ENCODE measurements at regions not wholly inside any gene's neighbourhood (a gene's known extent, or its start where the extent isn't known, plus 50 kb on each side); places are given as distances from the start of the nearest gene placed in this dataset.

- DNase-seq (ENCODE audit: insufficient read length, low spot score) (no peak), FAIRE-seq (no peak)
- TF ChIP-seq CTCF (IDR thresholded peaks at IDR 0.05; ENCODE audit: insufficient read depth, missing control alignments): no peak
Measured at GRCh38 chr9:119803679-119804078, 434.4 kb upstream of the BRINP1 start.

GRCh38 chr9:119802621-119803020, 433.4 kb upstream of the BRINP1 start:
- no peak for TF ChIP-seq CTCF (IDR thresholded peaks at IDR 0.05; ENCODE audit: insufficient read depth, missing control alignments)
- FAIRE-seq: no peak
- DNase-seq (ENCODE audit: insufficient read length, low spot score): no peak

- no peak for FAIRE-seq
- TF ChIP-seq CTCF (IDR thresholded peaks at IDR 0.05; ENCODE audit: insufficient read depth, missing control alignments): no peak
Measured at GRCh38 chr9:119802133-119802532, 432.9 kb upstream of the BRINP1 start.

GRCh38 chr9:119801311-119801710, 432.1 kb upstream of the BRINP1 start:
- DNase-seq (ENCODE audit: insufficient read length, low spot score) (no peak), FAIRE-seq (no peak)
- no peak for TF ChIP-seq CTCF (IDR thresholded peaks at IDR 0.05; ENCODE audit: insufficient read depth, missing control alignments)

More at GRCh38 chr9:119802133-119802532, 432.9 kb upstream of the BRINP1 start:
- no peak for DNase-seq (ENCODE audit: insufficient read length, low spot score)

- no peak for TF ChIP-seq CTCF (IDR thresholded peaks at IDR 0.05; ENCODE audit: insufficient read depth, missing control alignments)
- DNase-seq (ENCODE audit: insufficient read length, low spot score) (no peak), FAIRE-seq (no peak)
Measured at GRCh38 chr9:119795395-119795794, 426.2 kb upstream of the BRINP1 start.

GRCh38 chr9:119794836-119795235, 425.6 kb upstream of the BRINP1 start:
- no peak for DNase-seq (ENCODE audit: insufficient read length, low spot score)
- no peak for FAIRE-seq
- TF ChIP-seq CTCF (IDR thresholded peaks at IDR 0.05; ENCODE audit: insufficient read depth, missing control alignments): no peak

GRCh38 chr9:119793218-119793617, 424.0 kb upstream of the BRINP1 start:
- no peak for DNase-seq (ENCODE audit: insufficient read length, low spot score)
- FAIRE-seq: no peak
- no peak for TF ChIP-seq CTCF (IDR thresholded peaks at IDR 0.05; ENCODE audit: insufficient read depth, missing control alignments)

Measured in D721Med (cell line).